IMR-90 (cell line): ENCODE measurements at regions not wholly inside any gene's neighbourhood (a gene's known extent, or its start where the extent isn't known, plus 50 kb on each side); places are given as distances from the start of the nearest gene placed in this dataset.

ENCODE experiments used
- ATAC-seq: fragments of 200-7000 bp; cut with Tn5 transposase; 2 replicates; pipeline ENCODE4 v1.9.1; 2020; ENCODE audit warnings: low read depth, mild to moderate bottlenecking, moderate library complexity
- BruUV-seq: library from RNA; stranded (reverse); fragments of 400-500 nt; replicated peaks from 2 replicates; lab custom pipeline; 2021; lab: Mats Ljungman, UMichigan
- CTCF ChIA-PET: fragments of 300-600 bp; formaldehyde crosslinking; extraction: SDS; loops from one replicate; lab custom pipeline; 2021; ENCODE audit warnings: antibody characterized with exemption; lab: Yijun Ruan, JAX
- POLR2A ChIA-PET: fragments of 300-600 bp; sonication (Branson Sonifier 250); formaldehyde crosslinking; loops from one replicate; lab custom pipeline; 2022; ENCODE audit warnings: antibody characterized with exemption; ENCODE audit not compliant: unreplicated experiment; lab: Charles Lee
- DNase-seq: peaks from one replicate; pipeline ENCODE4 v3.0.0; 2013
- H2AFZ ChIP-seq: replicated peaks from 2 replicates; pipeline ENCODE3; 2013; ENCODE audit warnings: low read length, mild to moderate bottlenecking; ENCODE audit not compliant: poor library complexity
- H2AK5ac ChIP-seq: 2 replicates; pipeline ENCODE4 v1.6.1; 2013; ENCODE audit warnings: low read depth, low read length, inconsistent platforms
- H2AK9ac ChIP-seq: replicated peaks from 2 replicates; pipeline ENCODE3; 2013; ENCODE audit warnings: mild to moderate bottlenecking, low read depth, low read length, moderate library complexity; ENCODE audit not compliant: poor library complexity
- H2BK120ac ChIP-seq: 2 replicates; pipeline ENCODE4 v1.6.1; 2013; ENCODE audit warnings: low read depth, low read length, inconsistent platforms
- H2BK15ac ChIP-seq: 3 replicates; pipeline ENCODE4 v1.6.1; 2013; ENCODE audit warnings: low read depth, low read length, inconsistent platforms
- H2BK20ac ChIP-seq: 2 replicates; pipeline ENCODE4 v1.6.1; 2013; ENCODE audit warnings: low read depth, mild to moderate bottlenecking, inconsistent platforms, low read length, moderate library complexity
- H2BK5ac ChIP-seq: 2 replicates; pipeline ENCODE4 v1.6.1; 2013; ENCODE audit warnings: mild to moderate bottlenecking, low read depth, low read length, inconsistent platforms; ENCODE audit not compliant: poor library complexity, severe bottlenecking
- H3K14ac ChIP-seq: replicated peaks from 2 replicates; pipeline ENCODE4 v1.6.1; 2013; ENCODE audit warnings: low read depth, low read length, inconsistent platforms
- H3K18ac ChIP-seq: 2 replicates; pipeline ENCODE4 v1.6.1; 2013; ENCODE audit warnings: low read depth, low read length, control low read depth
- H3K23ac ChIP-seq: 2 replicates; pipeline ENCODE4 v1.6.1; 2013; ENCODE audit warnings: low read depth, low read length, inconsistent platforms
- H3K27ac ChIP-seq: 2 replicates; pipeline ENCODE4 v1.5.1; 2013; ENCODE audit warnings: mild to moderate bottlenecking, control low read depth, low read length; ENCODE audit not compliant: insufficient read depth
- H3K27me3 ChIP-seq: 2 replicates; pipeline ENCODE4 v1.6.1; 2013; ENCODE audit warnings: low read length; ENCODE audit not compliant: control insufficient read depth, insufficient read depth
- H3K36me3 ChIP-seq: 2 replicates; pipeline ENCODE4 v1.6.1; 2013; ENCODE audit warnings: low read length, mixed read lengths; ENCODE audit not compliant: control insufficient read depth, insufficient read depth
- H3K4ac ChIP-seq: 2 replicates; pipeline ENCODE4 v1.6.1; 2013; ENCODE audit warnings: low read depth, low read length, inconsistent platforms
- H3K4me1 ChIP-seq: 2 replicates; pipeline ENCODE4 v1.6.1; 2013; ENCODE audit warnings: low read length, mixed read lengths; ENCODE audit not compliant: control insufficient read depth, insufficient read depth
- H3K4me2 ChIP-seq: 2 replicates; pipeline ENCODE4 v1.6.1; 2013; ENCODE audit warnings: low read depth, mild to moderate bottlenecking, control low read depth, low read length, moderate library complexity
- H3K4me3 ChIP-seq: 2 replicates; pipeline ENCODE4 v1.5.1; 2013; ENCODE audit warnings: low read depth, mild to moderate bottlenecking, control low read depth, low read length, moderate library complexity; ENCODE audit not compliant: insufficient read depth
- H3K56ac ChIP-seq: 2 replicates; pipeline ENCODE4 v1.6.1; 2013; ENCODE audit warnings: low read length, inconsistent platforms; ENCODE audit not compliant: insufficient read depth; ENCODE audit errors: extremely low read depth
- H3K79me1 ChIP-seq, 2 experiments: 2 replicates each; pipeline ENCODE4 v1.6.1; 2013; ENCODE audit warnings: low read length in 2 of 2, inconsistent platforms in 1 of 2, low read depth in 1 of 2
- H3K9ac ChIP-seq: 2 replicates; pipeline ENCODE4 v1.6.1; 2013; ENCODE audit warnings: low read depth, low read length, control low read depth
- H3K9me1 ChIP-seq: 2 replicates; pipeline ENCODE4 v1.6.1; 2013; ENCODE audit warnings: low read length, inconsistent platforms; ENCODE audit not compliant: insufficient read depth
- H3K9me3 ChIP-seq: 2 replicates; pipeline ENCODE4 v1.6.1; 2013; ENCODE audit warnings: low read length; ENCODE audit not compliant: control insufficient read depth, insufficient read depth
- H4K20me1 ChIP-seq: 2 replicates; pipeline ENCODE4 v1.6.1; 2013; ENCODE audit warnings: low read length, inconsistent platforms; ENCODE audit not compliant: insufficient read depth
- H4K5ac ChIP-seq: 2 replicates; pipeline ENCODE4 v1.6.1; 2013; ENCODE audit warnings: mild to moderate bottlenecking, low read depth, low read length, control low read depth
- H4K8ac ChIP-seq, 2 experiments: 2 replicates each; pipeline ENCODE4 v1.6.1; 2013; ENCODE audit warnings: low read depth in 2 of 2, low read length in 2 of 2, control low read depth in 1 of 2, inconsistent platforms in 1 of 2
- H4K91ac ChIP-seq: 2 replicates; pipeline ENCODE4 v1.6.1; 2013; ENCODE audit warnings: low read depth, low read length, inconsistent platforms; ENCODE audit not compliant: insufficient read depth
- FOS ChIP-seq: fragments of 150-350 bp; IDR thresholded peaks from 2 replicates; pipeline ENCODE4 v1.6.1; 2016; ENCODE audit warnings: low read depth, low read length
- MAZ ChIP-seq: IDR thresholded peaks from 2 replicates; pipeline ENCODE4 v1.6.1; 2012; ENCODE audit warnings: low read depth, mild to moderate bottlenecking, low read length, improper control_type of control experiment, moderate library complexity, borderline replicate concordance
- WGBS, 2 experiments: methylation state at CpG; one replicate each; pipeline versions ENCODE4 v1.1.5 to v1.1.7; 2013; ENCODE audit warnings: missing lambda C conversion rate in 2 of 2; ENCODE audit not compliant: insufficient read length in 1 of 2; ENCODE audit errors: extremely low coverage in 2 of 2; 5-methylcytosine and 5-hydroxymethylcytosine counted together
- dilution Hi-C: fragments of 300-500 bp; cut with HindIII; formaldehyde crosslinking; loops from one replicate; pipeline ENCODE4 v1.14.3; 2018; ENCODE audit warnings: low sequenced_read_pairs; ENCODE audit not compliant: unreplicated experiment
- in situ Hi-C: fragments of 300-500 bp; cut with MboI; formaldehyde crosslinking; loops from 3 replicates; pipeline ENCODE4 v1.14.3; 2019; ENCODE audit warnings: low sequenced_read_pairs, inconsistent platforms, mixed read lengths
- intact Hi-C: fragments of 100-400 bp; cut with micrococcal nuclease; formaldehyde crosslinking; loops from 2 replicates; pipeline ENCODE4 v1.10.0; 2022
- TF ChIP-seq, protein P1 (sequence below): conservative IDR thresholded peaks from 2 replicates; pipeline ENCODE4 v1.5.1; 2012; ENCODE audit warnings: mild to moderate bottlenecking, low read depth, low read length, improper control_type of control experiment

DNA sequence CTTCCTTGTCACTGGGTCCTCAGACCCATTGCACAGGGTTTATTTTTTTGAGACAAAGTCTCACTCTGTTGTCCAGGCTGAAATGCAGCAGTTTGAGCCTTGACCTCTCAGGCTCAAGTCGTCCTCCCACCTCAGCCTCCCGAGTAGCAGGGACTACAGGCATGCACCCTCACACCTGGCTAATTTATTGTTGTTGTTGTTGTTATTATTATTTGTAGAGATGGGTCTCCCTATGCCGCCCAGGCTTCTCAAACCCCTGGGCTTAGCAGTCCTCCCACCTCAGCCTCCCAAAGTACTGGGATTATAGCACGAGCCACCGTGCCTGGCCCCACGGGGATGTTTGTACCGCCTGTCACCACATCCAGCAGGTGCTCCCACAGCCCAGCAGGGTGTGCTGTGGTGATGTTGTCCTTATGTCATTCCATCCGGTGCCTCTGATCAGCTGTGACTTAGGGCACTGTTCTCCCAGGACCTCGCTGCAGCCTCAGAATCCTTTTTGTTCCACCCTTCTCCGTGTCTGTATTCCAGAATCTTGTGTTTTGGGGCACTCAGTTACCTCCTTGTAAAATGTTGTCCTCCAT, 182.3 kb downstream of the INO80D start:
- Histone ChIP-seq H2BK120ac (no peak overlapping the region), H3K4ac (no peak overlapping the region), H4K5ac (no peak overlapping the region), H3K4me2 (no peak overlapping the region), H4K20me1 (no peaks in the 10 kb centered on the region), H2AK5ac (no peak overlapping the region), H2BK20ac (no peak overlapping the region), H3K9me3 (peaks cover 3% of the 10 kb centered on the region), H3K56ac (no peak overlapping the region), H2BK5ac (no peak overlapping the region), H3K18ac (no peak overlapping the region), H3K23ac (no peak overlapping the region), H2AFZ (peak overlapping the region; percentile 23), H3K9ac (no peak overlapping the region), H3K36me3 (no peaks in the 10 kb centered on the region), H4K8ac (no peak overlapping the region), H3K27me3 (peaks cover 13% of the 10 kb centered on the region), H2BK15ac (no peak overlapping the region), H3K27ac (no peak overlapping the region), H3K79me1 (no peaks in the 10 kb centered on the region), H3K4me1 (peaks cover 4% of the 10 kb centered on the region; the same call in 1 of the 2 replicates), H4K91ac (no peak overlapping the region), H3K9me1 (no peaks in the 10 kb centered on the region; the same call in 1 of the 2 replicates), H3K14ac (no peak overlapping the region), H2AK9ac (no peak overlapping the region), H3K4me3 (no peak overlapping the region)
- ChIA-PET POLR2A (no interaction called here), CTCF (no interaction called here)
- no TSS peak for BruUV-seq
- DNase-seq (no peak), ATAC-seq (no peak)
- in situ Hi-C loops (loop anchor here (25.0 kb wide), 1 partner anchor 1641 kb away; no protein-coding TSS in a partner anchor), dilution Hi-C loops (no loop called here), intact Hi-C loops (no loop called here)
- TF ChIP-seq FOS (no peak), MAZ (no peak)
- TF ChIP-seq, protein P1, sequence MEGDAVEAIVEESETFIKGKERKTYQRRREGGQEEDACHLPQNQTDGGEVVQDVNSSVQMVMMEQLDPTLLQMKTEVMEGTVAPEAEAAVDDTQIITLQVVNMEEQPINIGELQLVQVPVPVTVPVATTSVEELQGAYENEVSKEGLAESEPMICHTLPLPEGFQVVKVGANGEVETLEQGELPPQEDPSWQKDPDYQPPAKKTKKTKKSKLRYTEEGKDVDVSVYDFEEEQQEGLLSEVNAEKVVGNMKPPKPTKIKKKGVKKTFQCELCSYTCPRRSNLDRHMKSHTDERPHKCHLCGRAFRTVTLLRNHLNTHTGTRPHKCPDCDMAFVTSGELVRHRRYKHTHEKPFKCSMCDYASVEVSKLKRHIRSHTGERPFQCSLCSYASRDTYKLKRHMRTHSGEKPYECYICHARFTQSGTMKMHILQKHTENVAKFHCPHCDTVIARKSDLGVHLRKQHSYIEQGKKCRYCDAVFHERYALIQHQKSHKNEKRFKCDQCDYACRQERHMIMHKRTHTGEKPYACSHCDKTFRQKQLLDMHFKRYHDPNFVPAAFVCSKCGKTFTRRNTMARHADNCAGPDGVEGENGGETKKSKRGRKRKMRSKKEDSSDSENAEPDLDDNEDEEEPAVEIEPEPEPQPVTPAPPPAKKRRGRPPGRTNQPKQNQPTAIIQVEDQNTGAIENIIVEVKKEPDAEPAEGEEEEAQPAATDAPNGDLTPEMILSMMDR = peak; percentile 16; the same call in 1 of the 2 replicates
- no CpG with 5 or more reads among the region's 10 CpGs for WGBS, 2 experiments
